Stimulated activated CD4-positive, alpha-beta T cell treated with anti-CD3 and anti-CD28 coated beads, Interleukin-2, amount 100 ng/mL, for 48 hours (primary cell): ENCODE measurements at regions not wholly inside any gene's neighbourhood (a gene's known extent, or its start where the extent isn't known, plus 50 kb on each side); places are given as distances from the start of the nearest gene placed in this dataset.
"Not testable (repeated sequence)": the region's sequence is repeated elsewhere in the genome, so short reads cannot be mapped to it uniquely, and the experiment has no call there.

ENCODE experiments used
- DNase-seq, 2 donors: peaks; one replicate each; pipeline ENCODE4 v3.0.0-alpha.2; 2020

DNA sequence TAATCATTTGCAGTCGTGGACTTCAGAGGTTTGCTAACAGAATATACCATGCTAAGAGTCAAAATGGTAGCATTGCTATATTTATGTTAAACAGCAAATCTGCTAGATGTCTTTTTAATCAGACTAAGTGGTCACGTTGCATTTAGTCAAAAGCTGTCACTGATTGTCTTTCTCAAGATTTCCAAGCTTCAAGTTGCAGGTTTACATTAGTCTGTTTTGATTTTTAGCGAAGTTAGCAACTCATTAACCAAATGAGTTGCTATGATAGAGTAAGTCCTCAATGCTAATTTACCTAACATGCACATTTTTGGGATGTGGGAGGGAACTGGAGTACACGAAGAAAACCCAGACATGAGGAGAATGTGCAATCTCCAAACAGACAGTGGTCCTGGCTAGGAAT, 653.2 kb downstream of the TNS3 start:
- DNase-seq: no peak

DNA sequence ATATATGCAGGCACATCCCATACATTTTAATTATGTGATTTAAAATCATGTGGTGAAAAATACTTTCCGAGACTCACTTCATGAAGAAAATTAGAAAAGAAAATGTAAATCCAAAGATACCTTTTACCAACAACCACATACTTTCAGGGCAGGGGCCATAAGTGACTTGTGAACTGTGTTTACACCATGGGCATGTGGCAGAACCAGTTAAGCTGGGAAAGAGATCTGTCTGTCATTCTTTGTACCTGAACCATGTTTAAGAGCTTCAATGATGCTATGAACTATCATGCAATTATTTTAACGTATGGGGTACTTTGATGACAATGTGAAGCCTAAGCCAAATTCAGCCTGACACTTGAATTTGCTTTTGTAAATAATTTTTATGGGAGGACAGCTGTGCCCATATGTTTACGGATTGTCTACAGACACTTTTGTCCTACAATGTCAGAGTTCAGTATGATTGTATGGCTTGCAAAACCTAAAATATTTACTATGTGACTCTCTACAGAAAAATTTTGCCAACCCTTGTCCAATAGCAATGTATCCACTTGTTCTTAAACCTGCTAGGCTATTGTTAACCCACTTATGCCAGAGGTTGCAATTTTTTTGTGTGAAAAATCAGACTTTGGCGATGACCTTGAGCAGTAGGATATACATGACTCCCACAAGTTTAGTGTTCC, 654.6 kb downstream of the TNS3 start:
- no peak for DNase-seq

DNA sequence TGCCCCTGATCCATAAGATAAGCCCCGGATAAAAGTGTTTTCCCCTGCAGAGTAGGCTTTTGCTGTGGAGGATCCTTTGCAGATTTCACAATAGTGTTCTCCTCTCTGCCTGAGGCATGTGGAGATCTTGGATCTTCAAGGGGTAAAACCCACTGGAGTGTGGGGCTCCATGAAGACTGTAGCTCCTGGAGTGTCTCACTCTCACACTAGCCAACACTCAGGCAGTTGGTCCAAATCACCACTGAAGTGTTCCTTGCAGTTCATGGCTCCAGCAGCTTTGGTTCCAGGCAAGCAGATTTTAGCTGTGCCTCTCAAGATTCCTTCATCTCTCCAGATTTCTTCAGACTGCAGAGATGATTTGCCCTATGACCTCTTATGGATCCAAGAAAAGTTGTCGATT, 665.3 kb downstream of the TNS3 start:
- no peak for DNase-seq

DNA sequence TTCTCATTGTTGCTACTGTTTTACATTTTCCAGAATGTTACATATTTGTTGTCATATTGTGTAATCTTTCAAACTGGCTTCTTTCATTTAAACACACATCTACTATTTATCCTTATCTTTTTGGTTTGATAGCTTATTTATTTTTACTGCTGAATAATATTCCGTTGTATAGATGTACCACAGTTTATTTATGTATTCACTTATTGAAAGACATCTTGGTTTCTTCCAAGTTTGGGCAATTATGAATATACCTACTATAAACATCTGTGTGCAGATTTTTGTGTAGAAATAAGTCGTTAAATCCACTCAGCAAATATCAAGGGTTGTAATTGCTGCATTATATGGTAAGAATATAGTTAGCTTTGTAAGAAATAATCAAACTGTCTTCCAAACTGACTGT, 669.2 kb downstream of the TNS3 start:
- no peak for DNase-seq

DNA sequence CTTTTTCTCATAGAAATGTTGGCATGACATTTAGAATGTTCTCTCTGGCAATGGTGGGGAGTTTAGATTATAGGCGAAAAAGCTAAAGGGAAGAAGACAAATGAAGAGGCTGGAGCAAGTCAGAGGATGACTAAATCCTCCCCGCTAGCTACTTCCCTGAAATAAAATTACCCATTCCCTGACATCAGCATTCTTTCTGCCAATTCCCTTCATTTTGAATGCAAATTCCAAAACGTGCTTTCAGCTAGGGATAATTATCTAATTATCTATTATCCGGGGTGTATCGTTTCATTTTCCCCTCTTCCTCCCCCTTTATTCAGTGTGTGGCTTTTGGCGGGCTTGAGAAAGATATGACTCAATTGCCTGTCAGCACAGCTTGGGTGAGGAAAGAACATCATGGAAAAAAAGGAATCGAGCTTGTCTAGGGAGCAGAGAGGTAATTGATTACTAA, 672.3 kb downstream of the TNS3 start:
- DNase-seq: no peak

DNA sequence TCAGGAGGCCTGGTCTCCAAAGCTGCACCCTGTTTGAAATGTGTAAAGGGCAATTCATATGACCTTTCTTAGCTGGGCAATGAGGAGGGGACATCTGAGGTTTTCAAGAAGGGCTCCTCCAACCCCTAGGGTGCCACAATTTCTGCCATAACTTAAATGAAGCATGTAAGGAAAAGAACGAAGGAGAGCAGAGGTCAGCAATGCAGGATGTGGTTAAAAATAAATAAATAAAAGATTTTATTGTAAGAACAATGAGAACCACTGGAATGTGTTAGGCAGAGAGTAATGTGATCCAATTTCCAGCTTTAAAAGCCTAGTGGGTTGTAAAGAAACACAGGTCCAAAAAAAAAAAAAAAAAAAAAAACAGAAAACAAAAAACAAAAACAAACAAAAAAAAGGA, 673.1 kb downstream of the TNS3 start:
- no peak for DNase-seq

DNA sequence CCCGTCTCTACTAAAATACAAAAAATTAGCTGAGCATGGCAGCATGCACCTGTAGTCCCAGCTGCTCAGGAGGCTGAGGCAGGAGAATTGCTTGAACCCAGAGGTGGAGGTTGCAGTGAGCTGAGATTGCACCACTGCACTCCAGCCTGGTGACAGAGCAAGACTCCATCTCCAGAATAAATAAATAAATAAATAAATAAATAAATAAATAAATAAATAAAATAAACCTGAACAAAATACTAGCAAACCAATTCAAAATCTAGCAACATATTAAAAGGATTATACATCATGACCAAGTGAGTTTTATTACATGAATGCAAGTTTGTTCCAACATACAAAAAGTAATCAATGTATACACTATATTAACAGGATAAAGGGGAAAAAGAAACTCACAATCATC, 677.4 kb downstream of the TNS3 start:
- DNase-seq: not testable (repeated sequence)

DNA sequence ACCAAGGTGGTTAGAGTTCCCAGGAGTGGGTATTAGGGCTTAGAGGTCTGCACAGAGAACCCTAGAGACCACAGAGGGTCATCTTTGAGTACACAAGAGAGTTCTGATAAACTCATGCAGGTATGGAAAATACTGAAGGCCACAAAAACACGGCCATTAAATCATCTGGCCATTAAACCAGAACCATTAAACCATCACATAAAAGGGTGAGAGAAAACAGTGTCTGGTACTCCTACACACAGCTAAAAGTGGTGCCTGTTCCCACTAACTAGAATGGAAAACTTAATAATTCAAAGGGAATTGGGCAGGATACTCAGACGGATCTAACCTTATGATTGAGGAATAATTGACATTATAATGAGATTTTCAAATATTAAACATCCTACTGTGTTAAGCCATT, 679.4 kb downstream of the TNS3 start:
- DNase-seq: no peak

DNA sequence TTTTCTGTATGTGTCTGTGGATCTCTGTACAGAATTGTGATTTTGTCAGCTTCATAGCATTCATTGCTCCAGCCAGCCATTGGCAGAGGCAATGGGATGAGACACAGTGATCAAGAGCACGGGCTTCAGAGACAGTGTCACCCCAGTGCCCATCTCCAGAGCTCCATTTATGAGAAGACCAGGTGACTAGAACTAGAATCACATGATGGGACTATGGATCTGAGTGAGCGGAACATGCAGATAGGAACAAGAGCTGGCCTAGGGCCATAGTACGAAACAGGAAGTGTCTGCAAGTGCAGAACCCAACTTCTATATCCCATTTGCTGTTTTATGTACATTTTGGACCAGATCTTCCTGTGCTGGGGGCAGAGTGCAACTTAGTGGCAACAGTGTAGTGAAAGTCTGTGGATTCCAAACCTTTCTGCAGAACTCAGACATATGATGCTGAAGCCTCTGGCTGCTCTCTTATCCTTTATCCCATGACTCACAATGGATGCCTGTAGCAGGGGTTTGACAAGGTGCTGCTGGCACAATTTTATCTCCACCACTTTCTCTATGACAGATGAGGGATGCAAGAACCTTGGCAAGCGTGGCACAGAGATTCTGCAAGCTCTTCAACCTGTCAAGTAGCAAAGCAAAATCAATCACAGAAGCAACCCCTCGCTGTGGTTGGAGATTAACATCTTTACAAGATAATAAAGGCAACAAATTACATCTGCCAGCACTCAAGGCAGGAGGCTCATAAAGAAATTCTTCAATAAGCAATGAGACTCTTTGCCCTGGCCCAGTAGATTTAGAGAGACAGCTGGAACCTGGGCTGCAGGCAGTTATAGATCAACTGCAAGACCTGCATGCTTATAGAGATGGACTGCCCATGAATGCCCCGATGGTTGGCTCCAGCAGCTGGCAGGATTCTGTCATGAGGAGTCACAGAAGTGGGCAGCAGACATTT, 681.3 kb downstream of the TNS3 start:
- no peak for DNase-seq

DNA sequence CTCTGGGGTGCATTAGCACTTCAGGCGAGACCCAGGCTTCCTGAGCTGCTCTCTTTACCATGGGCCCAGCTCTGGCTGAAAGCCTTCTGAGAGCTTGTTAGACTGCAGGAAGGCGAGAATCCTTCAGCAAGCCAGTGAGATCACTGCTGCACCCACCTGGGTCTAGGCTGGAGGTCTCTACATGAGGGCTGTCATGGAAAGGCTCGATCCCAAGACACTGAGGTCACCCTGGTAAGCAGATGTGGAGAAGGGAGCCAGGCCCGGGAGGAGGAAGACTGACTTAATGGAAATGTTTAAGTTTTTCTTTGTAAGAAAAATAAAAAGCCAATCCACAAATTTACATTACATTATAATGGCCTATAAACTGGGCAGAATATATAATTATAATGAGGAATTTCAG, 684.5 kb downstream of the TNS3 start:
- no peak for DNase-seq

DNA sequence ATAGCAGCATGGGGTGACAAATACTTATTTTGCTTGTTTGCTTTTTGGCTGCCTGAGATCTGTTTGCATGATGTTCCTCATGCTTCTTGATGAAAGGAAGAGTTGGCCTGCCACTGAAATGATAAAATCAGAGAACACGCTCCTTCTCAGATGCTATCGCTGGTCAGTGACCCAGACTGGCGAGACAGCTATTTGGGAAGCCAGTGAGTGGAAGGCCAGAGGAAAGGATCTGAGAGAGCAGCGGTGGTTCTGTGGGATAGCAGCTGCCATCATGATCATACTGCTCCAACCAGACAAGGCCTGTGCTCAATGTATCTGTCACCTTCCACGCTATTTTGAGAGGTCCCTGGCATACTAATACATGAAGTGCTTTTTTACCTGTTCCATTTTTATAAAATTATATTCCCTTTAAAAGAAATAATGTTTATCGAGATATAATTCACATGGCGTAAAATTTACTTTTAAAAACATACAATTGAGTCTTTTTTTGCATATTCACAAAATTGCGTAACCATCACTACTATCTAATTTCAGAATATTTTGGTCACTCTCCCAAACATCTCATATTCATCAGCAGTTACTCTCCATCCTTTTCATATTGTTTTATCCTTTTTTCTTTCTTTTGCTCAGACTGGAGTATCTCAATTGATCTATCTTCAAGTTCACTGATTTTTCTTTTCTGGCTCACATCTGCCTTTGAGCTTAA, 695.1 kb downstream of the TNS3 start:
- no peak for DNase-seq

DNA sequence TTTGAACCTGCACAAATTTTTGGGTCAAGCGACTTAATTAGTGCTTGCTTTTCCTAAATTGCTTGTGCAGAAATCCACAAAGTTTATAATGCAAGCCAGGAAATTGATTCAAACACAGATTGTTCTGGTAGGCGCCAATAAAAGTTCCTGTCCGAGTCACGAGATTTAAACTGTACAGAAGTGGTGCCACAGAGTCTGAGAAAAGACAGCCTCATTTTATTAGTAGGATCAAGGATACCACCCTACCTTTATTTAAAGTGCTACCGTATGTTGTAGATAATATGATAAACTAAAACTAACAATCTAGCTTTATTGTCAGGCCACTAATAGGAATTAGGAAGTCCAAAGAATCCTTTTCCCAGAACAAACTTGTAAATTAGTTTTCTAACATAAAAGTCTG, 696.7 kb downstream of the TNS3 start:
- DNase-seq: no peak

DNA sequence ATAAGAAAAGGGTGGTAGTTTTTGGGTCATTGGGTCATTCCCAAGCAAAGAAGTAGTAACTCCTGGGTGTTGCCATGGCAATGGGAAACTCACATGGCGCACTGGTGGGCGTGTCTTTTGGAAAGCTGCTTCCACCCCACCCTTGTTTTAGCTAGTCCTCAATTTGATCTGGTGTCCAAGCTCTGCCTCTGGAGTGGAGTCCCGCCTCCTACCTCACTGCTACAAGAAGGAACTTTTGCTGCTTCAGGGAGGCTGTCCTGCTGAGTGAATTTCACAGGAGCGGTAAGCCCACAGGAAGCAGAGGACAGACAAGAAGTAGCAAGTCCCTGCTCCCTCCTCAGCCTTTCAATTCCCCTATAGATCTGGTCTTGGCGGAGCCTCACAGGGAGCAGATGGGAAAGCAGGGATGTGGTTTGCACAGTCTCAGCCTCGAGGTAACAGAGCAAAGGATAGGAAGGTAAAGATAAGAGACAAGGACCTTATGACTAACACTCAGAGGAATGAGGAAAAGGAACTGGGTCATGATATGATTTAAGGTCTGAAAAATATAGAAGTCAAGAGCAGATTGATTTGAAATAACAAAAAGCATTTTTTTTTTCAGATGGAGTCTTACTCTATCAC, 700.3 kb downstream of the TNS3 start:
- no peak for DNase-seq

DNA sequence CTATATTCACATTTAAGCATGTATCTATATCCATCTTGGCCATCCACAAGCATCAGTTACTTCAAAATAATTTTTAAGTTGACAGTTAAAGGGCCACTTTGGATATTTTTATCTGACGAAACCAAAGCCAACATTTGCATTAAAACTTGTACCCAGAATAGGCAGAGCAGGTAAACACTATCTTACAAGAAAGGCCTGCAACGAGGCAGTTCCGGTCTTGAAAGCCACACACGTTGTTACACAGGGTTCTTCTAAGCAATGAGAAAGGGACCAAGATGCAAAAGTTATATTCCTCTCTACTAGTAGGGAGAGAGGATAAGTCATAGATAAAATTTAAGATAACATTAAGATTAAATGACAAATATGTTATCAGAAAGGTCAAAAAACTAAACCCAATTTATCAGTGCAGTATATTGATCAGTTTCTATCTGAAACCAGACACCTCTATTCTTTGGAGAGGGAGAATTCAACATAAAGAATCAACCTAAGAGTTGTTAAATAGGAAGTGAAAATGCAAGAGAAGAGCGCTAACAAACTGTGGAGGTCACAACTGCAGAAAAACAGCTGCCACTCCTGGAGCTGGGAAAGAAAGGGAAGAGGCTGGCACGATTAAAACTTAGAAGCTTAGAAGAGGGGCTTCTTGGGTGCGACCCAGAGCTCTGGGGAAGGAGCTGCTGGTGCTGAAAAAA, 701.3 kb downstream of the TNS3 start:
- no peak for DNase-seq

DNA sequence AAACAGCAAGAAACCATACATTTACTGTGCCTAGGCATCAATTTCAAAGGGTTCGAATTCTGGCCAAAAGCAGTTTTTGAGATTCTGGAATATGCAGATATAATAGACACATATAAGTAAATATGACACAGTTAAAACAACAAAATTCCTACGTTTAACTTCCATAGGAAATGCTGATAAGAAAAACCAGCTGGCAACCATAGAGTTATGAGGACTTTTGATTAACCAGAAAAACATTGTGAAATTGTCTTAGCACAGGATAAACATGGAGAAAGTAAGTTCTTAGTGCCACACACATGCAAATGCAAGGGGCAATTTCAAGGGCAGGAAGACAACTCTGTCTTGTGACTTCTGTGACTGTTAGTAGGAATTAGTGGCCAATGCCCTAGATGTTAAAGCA, 702.1 kb downstream of the TNS3 start:
- DNase-seq: no peak

DNA sequence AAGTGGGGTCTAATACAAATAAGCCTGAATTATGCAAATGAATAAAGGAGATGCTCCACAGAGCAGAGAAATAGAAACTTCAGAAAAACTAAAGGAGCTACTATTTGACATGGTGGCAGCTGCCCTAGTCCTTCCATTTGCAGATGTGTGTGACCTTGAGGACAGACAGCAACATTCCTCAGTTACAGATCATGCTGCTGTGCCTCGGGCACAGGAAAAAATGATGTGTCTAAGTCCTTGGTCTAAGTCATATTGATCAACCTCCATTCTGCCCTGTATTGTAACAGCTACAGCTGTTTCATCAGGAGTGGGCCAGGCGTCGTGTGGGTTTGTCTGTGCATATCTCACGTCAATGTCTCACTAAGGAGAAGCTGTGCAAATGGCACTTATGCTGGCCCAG, 710.4 kb downstream of the TNS3 start:
- no peak for DNase-seq

DNA sequence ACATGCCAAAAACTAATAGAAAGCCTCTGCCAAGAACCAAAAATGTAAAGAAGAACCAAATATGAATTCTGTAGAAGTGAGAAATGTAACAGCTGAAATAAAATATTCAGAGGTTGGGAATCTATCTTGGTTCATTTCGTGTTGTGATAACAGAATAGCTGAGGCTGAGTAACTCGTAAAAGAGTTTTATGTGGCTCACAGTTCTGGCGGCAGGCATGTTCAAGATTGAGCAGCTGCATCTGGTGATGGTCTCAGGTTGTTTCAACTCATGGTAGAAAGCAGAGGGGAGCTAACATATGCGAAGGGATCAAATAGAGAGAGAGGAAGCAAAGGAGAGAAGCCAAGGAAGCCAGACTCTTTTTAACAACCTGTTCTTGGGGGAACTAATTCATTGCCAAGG, 717.2 kb downstream of the TNS3 start:
- no peak for DNase-seq

DNA sequence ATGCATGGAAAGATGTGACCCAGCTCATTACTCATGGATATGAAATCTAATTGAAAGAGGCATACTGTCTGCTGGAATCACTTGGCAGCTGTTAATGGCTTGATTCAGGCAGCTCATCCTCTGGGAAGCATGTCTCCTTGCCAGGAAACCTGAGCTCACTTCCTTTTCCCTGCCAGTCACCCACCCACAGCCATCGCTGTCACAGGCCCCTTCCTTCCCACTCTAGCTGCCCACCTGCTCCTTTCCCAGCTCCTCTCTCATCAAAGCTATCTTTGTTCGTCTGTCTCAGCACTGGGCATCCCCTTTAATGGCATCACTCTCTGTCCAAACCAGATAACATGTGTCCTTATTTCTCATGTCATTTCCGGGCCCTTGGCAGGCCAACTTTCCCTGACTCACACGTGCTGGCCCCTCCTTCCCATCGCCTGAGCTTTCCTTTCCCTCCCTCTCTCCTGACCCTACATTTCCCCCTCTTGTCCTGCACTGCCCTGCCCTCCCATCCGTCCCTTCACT, 721.9 kb downstream of the TNS3 start:
- no peak for DNase-seq

DNA sequence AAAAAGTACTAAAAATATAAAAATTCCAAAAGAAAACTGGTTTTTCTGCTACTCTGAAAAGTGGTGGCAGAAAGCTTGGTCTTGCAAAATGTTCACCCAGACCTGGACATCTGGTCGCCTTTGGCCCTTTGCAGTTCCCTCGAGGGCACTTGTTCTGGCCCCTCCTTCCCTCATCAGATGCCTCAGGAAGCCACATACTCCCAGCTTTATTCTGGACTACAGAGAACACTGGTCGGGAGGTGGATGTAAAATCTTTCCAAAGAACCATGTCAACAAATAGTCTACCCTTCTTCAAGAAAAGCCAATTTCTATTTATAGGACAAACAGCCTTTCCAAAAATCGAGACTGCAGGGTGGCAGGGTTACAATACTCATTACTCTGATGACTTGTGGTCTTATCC, 726.1 kb downstream of the TNS3 start:
- no peak for DNase-seq

DNA sequence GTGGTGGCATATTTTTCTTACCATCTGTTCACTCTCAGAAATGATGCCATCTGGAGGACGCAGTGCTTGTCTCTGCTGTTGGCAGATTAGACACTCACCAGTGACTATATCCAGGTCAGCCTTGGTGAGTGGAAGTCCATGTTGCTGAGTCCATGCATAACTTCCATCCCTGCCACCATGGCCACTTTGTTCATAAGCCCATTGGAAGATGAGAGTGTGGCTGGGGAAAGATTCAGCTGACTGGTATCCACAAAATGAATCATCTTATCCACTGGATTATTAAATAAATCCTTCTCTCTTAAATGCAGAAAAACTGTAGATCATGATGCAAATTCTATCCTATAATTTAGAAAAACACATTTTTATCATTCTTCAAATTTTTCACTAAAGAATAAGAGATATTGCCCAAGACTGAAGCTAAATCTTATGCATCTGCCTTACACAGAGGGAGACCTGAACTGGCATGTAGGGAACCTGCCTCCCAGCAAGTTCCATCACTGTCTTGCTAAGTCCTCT, 726.9 kb downstream of the TNS3 start:
- DNase-seq: no peak

DNA sequence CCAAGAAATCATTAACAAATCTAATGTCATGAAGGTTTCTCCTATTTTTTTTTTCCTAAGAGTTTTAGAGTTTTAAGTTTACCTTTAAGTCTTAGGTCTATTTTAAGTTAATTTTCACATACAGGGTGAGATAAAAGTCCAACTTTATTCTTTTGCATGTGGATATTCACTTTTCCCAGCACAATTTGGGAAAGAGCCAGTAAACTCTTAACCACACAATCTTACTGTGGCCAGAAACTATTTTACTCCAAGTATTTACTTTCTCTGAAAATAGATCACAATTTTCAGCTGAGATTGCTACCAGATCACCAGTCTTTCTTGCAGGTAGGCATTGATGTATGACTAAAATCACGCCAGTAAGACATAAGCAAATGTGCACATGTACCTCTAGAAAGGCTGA, 728.5 kb downstream of the TNS3 start:
- DNase-seq: no peak

DNA sequence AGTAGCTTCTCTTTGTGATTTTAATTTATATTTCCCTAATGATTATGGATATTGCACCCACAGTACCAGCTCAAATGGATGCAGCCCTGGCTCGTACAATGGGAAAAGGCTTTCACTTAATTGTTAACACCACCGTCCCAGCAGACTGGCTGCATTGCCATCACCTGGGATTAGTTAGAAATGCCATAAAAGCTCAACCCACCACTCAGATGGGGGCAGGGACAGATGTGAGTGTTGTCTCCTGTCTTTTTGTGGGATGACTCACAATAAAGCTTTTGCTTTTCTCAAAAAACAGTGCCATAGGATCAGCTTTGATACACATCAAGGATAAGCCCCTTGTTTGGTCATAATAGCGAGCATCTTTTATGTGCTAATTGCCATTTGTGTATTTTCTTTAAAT, 729.1 kb downstream of the TNS3 start:
- DNase-seq: no peak
